Adrenal gland (tissue), 9 donors: ENCODE measurements at regions not wholly inside any gene's neighbourhood (a gene's known extent, or its start where the extent isn't known, plus 50 kb on each side); places are given as distances from the start of the nearest gene placed in this dataset.

Experiments
- DNase-seq, 7 donors: peaks; one replicate each; pipeline ENCODE4 v3.0.0-alpha.2; 2019 to 2020
- H3K27ac ChIP-seq, 5 donors: fragments of 200-600 bp; sonication (generic) in 4 of 5; 1 replicate in 3 of 5; 2 replicates in 2 of 5; pipeline versions ENCODE4 v1.5.1 to v1.8.0; 2016 to 2020; ENCODE audit warnings: mild to moderate bottlenecking in 1 of 5
- H3K27me3 ChIP-seq: fragments of 200-600 bp; 2 replicates; pipeline ENCODE4 v1.8.0; 2021
- H3K36me3 ChIP-seq, 2 donors: fragments of 200-600 bp; replicated peaks in 1 of 2; 1 replicate in 1 of 2; 2 replicates in 1 of 2; pipeline versions ENCODE4 v1.5.1 to v1.8.0; 2018 to 2022
- H3K4me1 ChIP-seq, 2 donors: fragments of 200-600 bp; replicated peaks in 1 of 2; 1 replicate in 1 of 2; 2 replicates in 1 of 2; pipeline versions ENCODE4 v1.5.1 to v1.8.0; 2018 to 2021
- H3K4me3 ChIP-seq, 4 donors: fragments of 200-600 bp; sonication (generic) in 3 of 4; one replicate each; pipeline ENCODE4 v1.5.1; 2016 to 2018
- H3K9me3 ChIP-seq, 3 donors: fragments of 200-600 bp; sonication (generic) in 1 of 3; replicated peaks in 1 of 3; 1 replicate in 2 of 3; 2 replicates in 1 of 3; pipeline versions ENCODE4 v1.5.1 to v1.8.0; 2016 to 2021
- CTCF ChIP-seq, 6 experiments: fragments of 450-650 bp in 4 of 6; fragments of 200-600 bp in 2 of 6; sonication (generic) in 1 of 6; IDR thresholded peaks; 1 replicate in 5 of 6; 2 replicates in 1 of 6; pipeline versions ENCODE4 v1.5.1 to v1.8.0; 2016 to 2021; ENCODE audit warnings: antibody characterized with exemption in 6 of 6, mild to moderate bottlenecking in 2 of 6, moderate library complexity in 1 of 6
- POLR2A ChIP-seq, 2 donors: fragments of 450-650 bp; IDR thresholded peaks; one replicate each; pipeline ENCODE4 v1.6.1; 2017; ENCODE audit warnings: antibody characterized with exemption in 2 of 2, mild to moderate bottlenecking in 2 of 2, moderate library complexity in 1 of 2
- WGBS, 4 donors: extraction: QIAGEN DNeasy Blood & Tissue Kit in 2 of 4; methylation state at CpG; one replicate each; pipeline versions ENCODE4 v1.1.5 to v1.1.7; 2013 to 2017; 5-methylcytosine and 5-hydroxymethylcytosine counted together
- intact Hi-C, 2 donors: fragments of 100-400 bp; cut with DNase I; formaldehyde crosslinking; loops; one replicate each; pipeline versions ENCODE4 v1.14.1 to v1.15.0; 2022 to 2023
- donor health status: healthy with polysubstance abuse.
- donor health status: Bipolar disorder and iron deficiency.
- donor health status: DM: yes; HTN: yes; CAD: no.
- donor health status: DM: no; HTN: no; CAD: no.
- donor health status: DM: no; HTN: no; CAD: no.

GRCh38 chr9:20197976-20198685, 409.3 kb upstream of the SLC24A2 start:
- no peak for DNase-seq
- intact Hi-C loops: no loop called here

DNA sequence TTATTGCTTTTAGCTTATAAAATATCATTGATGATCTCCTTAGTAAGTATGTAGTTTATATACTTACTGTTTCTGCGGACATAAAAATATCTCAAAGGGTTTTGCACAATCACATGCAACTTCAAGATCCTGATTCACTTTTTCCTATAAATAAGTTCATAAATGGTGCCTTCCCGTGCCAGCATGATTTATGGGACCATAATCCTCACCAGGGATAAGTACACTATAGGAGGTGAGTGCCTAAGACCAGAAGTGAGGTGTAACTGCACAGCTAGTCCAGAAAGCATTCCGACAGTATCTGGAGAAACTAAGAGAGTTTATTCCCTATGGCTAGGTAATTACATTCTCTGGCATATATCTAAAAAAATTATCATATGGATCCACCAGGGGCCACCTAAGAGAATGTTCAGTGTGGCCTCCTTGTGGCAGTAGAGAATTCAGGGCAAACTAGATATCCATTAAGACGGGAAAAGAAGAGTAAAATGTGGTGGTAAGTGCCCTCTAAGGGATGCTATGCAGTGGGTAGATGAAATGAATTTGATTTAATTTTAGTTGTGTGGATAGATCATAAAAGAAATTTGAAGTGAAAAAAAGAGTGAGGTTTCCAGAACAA, 402.5 kb upstream of the SLC24A2 start:
- Histone ChIP-seq H3K4me3 (no peak overlapping the region), H3K27me3 (no peaks in the 10 kb centered on the region), H3K27ac (no peak overlapping the region), H3K4me1 (no peaks in the 10 kb centered on the region), H3K36me3 (no peaks in the 10 kb centered on the region), H3K9me3 (peaks cover 0 to 13% (median 0%) of the 10 kb centered on the region in 3 donors)
- intact Hi-C loops: no loop called here
- TF ChIP-seq POLR2A (IDR thresholded peaks at IDR 0.05): no peak
- no peak for TF ChIP-seq CTCF (IDR thresholded peaks at IDR 0.05)
- no peak for DNase-seq
- 72 to 84% (median 78%) methylated on average over 4 of the region's 4 CpGs for WGBS, 4 donors

More at GRCh38 chr9:20197976-20198685, 409.3 kb upstream of the SLC24A2 start:
- no peaks in the 10 kb centered on the region for H3K36me3 ChIP-seq
- H3K27ac ChIP-seq: no peak overlapping the region
- H3K4me3 ChIP-seq: no peak overlapping the region
- peaks cover 0 to 13% (median 0%) of the 10 kb centered on the region in 3 donors for H3K9me3 ChIP-seq
- H3K4me1 ChIP-seq: no peaks in the 10 kb centered on the region
- 30 to 49% (median 44%) methylated on average over 7 of the region's 7 CpGs for WGBS, 4 donors
- H3K27me3 ChIP-seq: no peaks in the 10 kb centered on the region
- TF ChIP-seq CTCF (IDR thresholded peaks at IDR 0.05) (no peak), POLR2A (IDR thresholded peaks at IDR 0.05) (no peak)

DNA sequence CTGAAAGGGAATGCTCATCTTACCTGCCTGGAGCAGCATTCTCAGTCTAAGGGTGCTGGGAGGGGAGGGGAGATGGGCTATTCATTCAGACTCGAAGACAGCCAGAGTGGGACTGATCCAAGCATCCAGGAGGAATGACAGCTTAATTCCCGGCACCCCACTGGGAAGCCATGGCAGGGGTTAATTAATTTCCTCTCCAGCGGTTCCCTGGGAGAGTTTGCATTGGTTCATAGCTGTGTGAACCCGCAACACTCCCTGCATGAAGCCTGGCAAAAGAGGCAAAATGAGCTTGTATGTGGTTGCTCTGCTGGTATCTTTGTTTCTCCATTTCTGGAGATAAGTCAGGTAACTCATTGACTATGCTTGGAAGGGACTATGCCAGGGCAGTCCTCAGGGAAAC, 401.0 kb upstream of the SLC24A2 start:
- Histone ChIP-seq H3K4me1 (no peaks in the 10 kb centered on the region), H3K27me3 (no peaks in the 10 kb centered on the region), H3K4me3 (no peak overlapping the region), H3K36me3 (no peaks in the 10 kb centered on the region), H3K9me3 (no peaks in the 10 kb centered on the region), H3K27ac (no peak overlapping the region)
- TF ChIP-seq POLR2A (IDR thresholded peaks at IDR 0.05) (no peak), CTCF (IDR thresholded peaks at IDR 0.05) (no peak)
- intact Hi-C loops: loop anchor here in 1 of 2 donors (10.0 kb wide), 1 partner anchor 55 kb away; no protein-coding TSS in a partner anchor
- DNase-seq: no peak
- 30 to 50% (median 39%) methylated on average over 2 to 4 of the region's 4 CpGs for WGBS, 4 donors

DNA sequence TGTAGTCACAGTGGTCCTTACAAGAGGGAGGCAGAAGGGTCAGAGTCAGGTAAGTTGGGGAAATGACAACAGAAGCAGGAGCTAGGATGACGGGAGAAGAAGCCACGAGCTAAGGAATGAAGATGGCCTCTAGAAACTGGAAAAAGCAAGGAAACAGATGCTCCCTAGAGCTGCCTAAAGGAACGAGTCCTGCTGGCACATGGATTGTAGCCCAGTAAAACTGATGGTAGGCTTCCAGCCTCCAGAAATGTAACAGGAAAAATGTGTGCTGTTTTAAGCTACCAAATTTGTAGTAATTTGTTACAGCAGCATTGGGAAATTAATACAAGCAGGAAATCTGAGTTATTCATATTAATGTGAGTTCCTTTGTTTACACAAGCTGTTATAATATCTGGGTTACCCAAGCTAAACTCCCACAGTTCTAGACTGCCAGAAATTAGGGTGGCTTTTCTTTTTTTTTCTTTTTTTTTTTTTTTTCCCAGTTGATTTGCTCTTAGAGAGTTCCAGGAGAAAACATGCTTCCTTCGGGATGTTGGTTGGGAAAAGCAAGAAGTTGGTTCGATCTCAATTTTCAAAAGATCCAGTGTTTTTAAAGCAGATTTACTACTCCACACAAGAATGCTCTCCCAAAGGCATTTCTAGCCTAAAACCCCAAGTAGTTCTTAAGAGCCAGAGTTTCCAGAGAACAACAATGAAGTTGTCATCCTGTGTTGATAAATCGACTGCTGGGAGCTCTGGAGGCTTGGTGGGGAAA, 400.0 kb upstream of the SLC24A2 start:
- H3K27ac ChIP-seq: no peak overlapping the region
- no peaks in the 10 kb centered on the region for H3K27me3 ChIP-seq
- no peaks in the 10 kb centered on the region for H3K36me3 ChIP-seq
- 50 to 70% (median 58%) methylated on average over 6 of the region's 6 CpGs for WGBS, 4 donors
- H3K4me1 ChIP-seq: no peaks in the 10 kb centered on the region
- no peak overlapping the region for H3K4me3 ChIP-seq
- TF ChIP-seq CTCF (IDR thresholded peaks at IDR 0.05) (no peak), POLR2A (IDR thresholded peaks at IDR 0.05) (no peak)
- H3K9me3 ChIP-seq: no peaks in the 10 kb centered on the region
- intact Hi-C loops: loop anchor here in 1 of 2 donors (10.0 kb wide), 1 partner anchor 56 kb away; no protein-coding TSS in a partner anchor
- DNase-seq: no peak
